Gastrocnemius medialis (tissue), 4 donors: ENCODE measurements at regions not wholly inside any gene's neighbourhood (a gene's known extent, or its start where the extent isn't known, plus 50 kb on each side); places are given as distances from the start of the nearest gene placed in this dataset.

Experiments used
- CTCF ChIP-seq, 5 experiments: fragments of 450-650 bp in 3 of 5; fragments of 200-600 bp in 2 of 5; sonication (generic) in 2 of 5; IDR thresholded peaks in 4 of 5; conservative IDR thresholded peaks in 1 of 5; 1 replicate in 4 of 5; 2 replicates in 1 of 5; pipeline ENCODE4 v1.5.1; 2016 to 2019; ENCODE audit warnings: antibody characterized with exemption in 5 of 5, mild to moderate bottlenecking in 3 of 5, moderate library complexity in 3 of 5
- POLR2A ChIP-seq, 2 donors: fragments of 450-650 bp; IDR thresholded peaks; one replicate each; pipeline ENCODE4 v1.6.1; 2017; ENCODE audit warnings: antibody characterized with exemption in 2 of 2, mild to moderate bottlenecking in 2 of 2, moderate library complexity in 2 of 2

- TF ChIP-seq CTCF (IDR thresholded peaks at IDR 0.05 in 4 of 5, conservative IDR thresholded peaks at IDR 0.05 in 1 of 5) (no peak), POLR2A (IDR thresholded peaks at IDR 0.05) (no peak)
Observed at GRCh38 chr22:22746963-22747933, 102.8 kb downstream of the GGTLC2 start.
